ENCODE measurements at regions not wholly inside any gene's neighbourhood (a gene's known extent, or its start where the extent isn't known, plus 50 kb on each side); places are given as distances from the start of the nearest gene placed in this dataset.

DNA sequence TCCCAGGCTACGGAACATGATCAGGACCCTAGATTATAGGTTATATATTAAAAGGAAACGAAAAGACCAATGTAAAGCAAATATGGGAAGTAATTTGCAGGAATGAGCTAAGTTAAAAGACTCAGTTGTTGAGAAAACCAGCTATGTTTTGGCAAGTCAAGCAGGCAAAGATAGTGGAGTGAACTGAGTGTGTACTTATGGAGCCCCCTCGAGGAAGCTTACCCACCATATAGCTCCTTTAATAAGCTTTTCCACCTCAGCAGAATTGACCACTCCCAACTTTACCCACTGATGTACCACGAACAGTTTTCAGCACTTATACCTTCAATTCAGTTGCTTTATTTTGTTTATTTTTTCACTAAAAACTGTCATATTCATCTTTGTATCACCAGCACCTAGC lies 57.3 kb upstream of the PJA2 start:
- no peak for DNase-seq

Data from SHP77 treated with DMSO at 0.1 percent for 48 hours (cell line).